ENCODE measurements at regions not wholly inside any gene's neighbourhood (a gene's known extent, or its start where the extent isn't known, plus 50 kb on each side); places are given as distances from the start of the nearest gene placed in this dataset.

DNA sequence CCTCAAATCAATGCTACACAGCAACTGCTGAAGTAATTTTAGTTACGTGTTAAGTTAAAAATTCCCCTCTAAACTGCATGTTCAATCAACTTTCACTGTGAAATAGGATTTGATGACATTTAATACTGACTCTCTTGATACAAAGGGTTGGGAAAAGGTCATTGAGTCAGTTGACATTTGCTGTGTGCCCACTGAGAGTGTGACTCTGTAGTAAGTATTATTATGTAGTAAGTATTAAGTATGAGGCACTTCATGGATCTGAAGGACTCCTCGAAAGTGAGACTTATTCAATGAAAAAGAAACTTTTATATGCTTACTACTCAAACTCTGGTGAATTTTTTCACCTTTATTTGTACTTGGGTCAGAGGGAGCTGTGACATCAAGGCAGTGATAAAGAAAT, 83.1 kb upstream of the S1PR1 start:
- TF ChIP-seq POLR2A (IDR thresholded peaks at IDR 0.05): no peak
- TF ChIP-seq, protein P1, sequence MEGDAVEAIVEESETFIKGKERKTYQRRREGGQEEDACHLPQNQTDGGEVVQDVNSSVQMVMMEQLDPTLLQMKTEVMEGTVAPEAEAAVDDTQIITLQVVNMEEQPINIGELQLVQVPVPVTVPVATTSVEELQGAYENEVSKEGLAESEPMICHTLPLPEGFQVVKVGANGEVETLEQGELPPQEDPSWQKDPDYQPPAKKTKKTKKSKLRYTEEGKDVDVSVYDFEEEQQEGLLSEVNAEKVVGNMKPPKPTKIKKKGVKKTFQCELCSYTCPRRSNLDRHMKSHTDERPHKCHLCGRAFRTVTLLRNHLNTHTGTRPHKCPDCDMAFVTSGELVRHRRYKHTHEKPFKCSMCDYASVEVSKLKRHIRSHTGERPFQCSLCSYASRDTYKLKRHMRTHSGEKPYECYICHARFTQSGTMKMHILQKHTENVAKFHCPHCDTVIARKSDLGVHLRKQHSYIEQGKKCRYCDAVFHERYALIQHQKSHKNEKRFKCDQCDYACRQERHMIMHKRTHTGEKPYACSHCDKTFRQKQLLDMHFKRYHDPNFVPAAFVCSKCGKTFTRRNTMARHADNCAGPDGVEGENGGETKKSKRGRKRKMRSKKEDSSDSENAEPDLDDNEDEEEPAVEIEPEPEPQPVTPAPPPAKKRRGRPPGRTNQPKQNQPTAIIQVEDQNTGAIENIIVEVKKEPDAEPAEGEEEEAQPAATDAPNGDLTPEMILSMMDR (IDR thresholded peaks at IDR 0.05): no peak
- TF ChIP-seq EP300 (IDR thresholded peaks at IDR 0.05): no peak

All from sigmoid colon (tissue), 4 donors.